GM21367 (cell line): ENCODE measurements at regions not wholly inside any gene's neighbourhood (a gene's known extent, or its start where the extent isn't known, plus 50 kb on each side); places are given as distances from the start of the nearest gene placed in this dataset.
"Not testable (repeated sequence)": the region's sequence is repeated elsewhere in the genome, so short reads cannot be mapped to it uniquely, and the experiment has no call there.

Experiments used
- ATAC-seq: cut with Tn5 transposase; IDR thresholded peaks from one replicate; pipeline ENCODE4 v1.9.1; 2021; ENCODE audit not compliant: unreplicated experiment

DNA sequence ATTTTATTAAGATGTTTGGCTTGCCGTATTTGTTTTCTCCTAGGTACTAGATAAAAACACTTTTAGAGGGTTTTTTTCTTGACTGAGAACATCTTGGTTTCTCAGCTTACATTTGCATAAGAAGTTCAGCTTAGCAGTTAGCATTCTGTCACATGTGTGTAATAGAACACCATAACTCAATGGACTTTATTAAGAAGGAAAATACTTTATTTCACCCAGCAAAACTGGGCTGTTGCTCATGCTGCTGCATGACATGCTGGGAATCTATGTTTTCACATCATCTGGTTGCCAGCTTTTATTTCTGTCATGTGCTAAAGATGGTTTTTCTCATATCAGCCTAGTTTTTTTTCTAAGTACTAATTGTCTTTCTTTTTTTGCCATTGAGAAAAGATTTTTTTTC lies 144.6 kb downstream of the UTRN start:
- ATAC-seq = no peak

DNA sequence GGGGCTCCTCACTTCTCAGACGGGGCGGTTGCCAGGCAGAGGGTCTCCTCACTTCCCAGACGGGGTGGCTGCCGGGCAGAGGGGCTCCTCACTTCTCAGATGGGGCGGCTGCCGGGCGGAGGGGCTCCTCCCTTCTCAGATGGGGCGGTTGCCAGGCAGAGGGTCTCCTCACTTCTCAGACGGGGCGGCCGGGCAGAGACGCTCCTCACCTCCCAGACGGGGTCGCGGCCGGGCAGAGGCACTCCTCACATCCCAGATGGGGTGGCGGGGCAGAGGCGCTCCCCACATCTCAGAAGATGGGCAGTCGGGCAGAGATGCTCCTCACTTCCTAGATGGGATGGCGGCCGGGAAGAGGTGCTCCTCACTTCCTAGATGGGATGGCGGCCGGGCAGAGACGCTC lies 148.3 kb downstream of the UTRN start:
- not testable (repeated sequence) for ATAC-seq

DNA sequence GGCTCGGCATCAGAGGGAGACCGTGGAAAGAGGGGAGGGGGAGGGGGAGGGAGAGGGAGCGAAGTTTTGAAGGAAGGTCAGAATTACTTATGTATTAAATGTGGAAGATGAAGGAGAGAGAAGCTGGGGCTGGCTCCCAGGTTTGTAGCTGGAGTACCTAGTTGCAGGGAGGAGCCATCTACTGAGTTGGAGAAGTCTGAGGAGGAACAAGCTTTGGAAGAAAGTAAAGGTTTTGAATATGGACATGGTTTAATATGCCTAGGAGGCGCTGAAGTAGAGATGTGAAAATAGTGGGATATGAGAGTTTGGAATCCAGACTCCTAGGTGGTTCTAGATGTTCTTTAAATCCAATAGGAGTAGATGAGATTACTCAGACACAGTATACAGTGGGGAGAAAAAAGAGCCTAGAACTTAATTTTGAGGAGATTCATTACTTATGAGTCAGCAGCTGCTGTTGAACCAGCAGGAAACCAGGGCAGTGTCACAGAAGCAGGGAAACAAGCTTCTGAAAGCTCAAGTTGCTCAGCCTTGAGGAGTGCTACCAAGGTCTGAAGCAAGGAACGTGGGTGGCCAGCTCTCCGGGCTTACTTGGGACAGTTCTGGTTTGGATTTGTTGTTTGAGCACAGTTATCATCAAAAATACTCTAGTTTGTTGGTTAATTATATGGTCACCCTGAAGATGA lies 149.3 kb downstream of the UTRN start:
- ATAC-seq = no peak

DNA sequence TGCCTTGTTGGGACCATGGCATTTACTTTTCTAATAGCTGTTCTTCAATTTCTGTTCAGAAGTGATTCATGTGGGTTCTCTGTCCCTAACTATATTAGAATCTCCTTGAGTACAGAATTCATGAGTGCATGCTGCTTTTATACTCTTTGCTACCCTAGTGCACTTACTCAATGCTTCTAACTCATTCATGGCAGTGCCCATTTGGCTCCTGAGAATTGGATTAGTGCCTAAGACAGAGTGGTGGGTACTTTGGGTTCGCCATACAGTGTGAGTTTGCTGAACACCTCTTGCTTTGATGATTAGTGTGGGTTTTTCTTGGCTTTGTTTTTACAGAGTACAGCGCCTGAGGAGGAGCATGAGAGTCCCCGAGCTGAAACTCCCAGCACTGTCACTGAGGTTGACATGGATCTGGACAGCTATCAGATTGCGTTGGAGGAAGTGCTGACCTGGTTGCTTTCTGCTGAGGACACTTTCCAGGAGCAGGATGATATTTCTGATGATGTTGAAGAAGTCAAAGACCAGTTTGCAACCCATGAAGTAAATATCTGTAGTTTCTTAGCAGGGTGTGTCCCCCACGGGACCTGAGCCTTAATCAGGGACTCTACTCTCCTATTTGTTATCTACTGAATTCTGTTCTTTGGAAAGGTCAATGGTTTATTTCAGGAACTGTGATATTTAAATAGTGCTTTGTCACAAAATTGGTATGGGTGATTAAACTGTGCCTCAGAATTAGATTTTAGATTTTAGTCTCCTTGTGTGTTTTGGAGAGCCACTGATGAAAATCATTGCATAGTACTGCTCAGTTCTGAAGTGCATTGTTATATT lies 150.7 kb downstream of the UTRN start:
- ATAC-seq = no peak

DNA sequence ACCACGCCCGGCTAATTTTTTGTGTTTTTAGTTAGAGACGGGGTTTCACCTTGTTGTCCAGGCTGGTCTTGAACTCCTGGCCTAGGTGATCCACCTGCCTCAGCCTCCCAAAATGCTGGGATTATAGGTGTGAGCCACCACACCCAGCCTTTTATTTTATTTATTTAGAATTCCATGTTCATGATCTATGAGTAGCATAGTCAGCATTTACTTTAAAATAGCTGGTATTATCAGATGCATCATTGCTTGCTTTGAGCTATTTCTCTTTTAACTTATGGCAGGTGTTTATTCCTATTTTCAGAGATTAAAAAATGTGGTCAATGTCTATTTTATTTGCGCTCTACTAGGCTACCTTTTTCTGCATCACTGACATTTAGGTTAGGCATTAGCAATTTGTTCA lies 152.0 kb downstream of the UTRN start:
- no peak for ATAC-seq

DNA sequence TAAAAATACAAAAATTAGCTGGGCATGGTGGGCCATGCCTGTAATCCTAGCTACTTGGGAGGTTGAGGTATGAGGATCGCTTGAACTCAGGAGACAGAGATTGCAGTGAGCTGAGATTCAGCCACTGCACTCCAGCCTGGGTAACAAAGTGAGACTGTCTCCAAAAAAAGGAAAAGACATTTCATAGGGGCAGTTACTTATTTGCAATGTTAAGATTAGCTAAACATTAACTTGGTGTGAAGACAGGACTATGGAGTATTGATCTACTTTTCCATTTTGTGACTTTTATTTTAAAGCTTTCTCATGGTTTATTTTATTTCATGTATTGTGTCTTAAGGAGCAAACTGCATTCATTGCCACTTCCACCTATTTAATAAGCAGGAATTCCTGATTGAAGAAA lies 153.0 kb downstream of the UTRN start:
- no peak for ATAC-seq

DNA sequence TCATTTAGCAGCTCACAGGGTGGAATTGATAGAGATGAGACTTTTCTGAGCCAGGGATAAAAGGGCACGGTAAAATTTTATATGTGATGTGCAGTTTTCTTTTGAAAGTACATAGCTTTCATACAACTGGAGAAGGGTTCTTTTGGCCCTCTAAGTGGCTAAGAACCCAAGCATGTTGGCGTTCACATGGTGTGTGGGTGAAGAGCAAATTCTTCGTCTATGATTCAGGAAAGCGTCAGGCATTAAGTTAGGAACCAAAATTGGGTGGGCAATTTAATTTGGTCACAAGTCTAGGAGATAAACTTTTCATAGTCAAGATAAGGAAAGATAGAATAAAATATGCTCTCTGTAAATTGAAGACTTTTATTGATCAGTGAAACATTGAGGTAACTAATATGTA lies 153.9 kb downstream of the UTRN start:
- ATAC-seq = no peak

DNA sequence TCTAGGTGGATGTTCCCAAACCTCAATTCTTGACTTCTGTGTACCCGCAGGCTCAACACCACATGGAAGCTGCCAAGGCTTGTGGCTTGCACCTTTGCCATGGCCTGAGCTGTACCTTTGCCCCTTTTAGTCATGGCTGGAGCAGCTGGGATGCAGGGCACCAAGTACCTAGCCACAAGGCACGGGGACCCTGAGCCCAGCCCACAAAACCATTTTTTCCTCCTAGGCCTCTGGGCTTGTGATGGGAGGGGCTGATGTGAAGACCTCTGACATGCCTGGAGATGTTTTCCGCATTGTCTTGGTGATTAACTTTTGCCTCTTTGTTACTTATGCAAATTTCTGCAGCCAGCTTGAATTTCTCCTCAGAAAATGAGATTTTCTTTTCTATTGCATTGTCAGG lies 156.7 kb downstream of the UTRN start:
- not testable (repeated sequence) for ATAC-seq

DNA sequence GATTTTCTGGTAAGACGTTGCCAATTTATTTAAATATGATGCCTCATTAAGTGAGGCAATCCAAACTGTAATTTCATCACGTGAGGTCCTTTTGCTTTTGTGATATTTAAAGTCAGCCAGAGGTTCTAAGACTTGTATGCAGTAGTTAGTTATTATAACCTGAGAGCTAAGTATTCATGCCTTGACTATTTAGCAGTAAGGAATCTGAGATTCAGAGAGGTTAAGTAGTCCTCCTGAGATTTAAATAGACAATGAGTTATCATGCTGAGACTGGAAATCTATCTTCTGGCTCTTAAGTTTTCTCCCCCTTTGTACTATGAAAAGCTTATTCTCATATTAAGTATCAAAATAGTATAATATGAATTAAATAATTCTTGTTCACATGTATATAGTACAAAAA lies 158.0 kb downstream of the UTRN start:
- ATAC-seq = no peak

DNA sequence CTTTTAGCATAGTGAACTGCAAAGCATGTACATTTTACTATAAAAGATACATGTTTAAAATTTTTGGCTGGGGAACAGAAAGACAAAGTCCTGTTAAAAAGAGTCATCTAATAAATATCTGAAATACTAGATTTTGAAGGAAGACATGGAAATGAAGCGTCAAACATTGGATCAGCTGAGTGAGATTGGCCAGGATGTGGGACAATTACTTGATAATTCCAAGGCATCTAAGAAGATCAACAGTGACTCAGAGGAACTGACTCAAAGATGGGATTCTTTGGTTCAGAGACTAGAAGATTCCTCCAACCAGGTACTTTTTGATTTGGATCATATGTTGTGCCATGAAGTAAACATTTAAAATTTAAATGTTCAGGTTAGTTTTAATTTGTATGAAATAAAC lies 162.3 kb downstream of the UTRN start:
- ATAC-seq = no peak

DNA sequence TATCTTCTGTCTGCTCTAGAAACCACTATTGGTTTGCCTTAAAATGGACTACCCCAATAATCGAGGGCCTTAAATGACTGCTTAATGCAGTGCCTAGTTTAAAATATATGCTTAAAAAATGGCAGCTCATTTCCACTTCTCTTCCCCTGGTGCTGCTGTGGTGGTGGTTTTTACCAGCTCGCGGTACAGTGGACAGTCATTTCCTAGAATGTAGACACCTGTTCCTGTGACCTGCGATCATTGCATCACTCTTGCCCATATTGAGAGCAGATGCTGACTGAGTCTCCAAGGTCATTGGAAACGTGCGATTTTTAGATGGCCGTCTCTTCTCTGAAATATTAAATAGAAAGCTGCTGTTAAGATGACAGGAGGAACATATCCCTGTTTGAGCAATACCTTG lies 164.1 kb downstream of the UTRN start:
- no peak for ATAC-seq

DNA sequence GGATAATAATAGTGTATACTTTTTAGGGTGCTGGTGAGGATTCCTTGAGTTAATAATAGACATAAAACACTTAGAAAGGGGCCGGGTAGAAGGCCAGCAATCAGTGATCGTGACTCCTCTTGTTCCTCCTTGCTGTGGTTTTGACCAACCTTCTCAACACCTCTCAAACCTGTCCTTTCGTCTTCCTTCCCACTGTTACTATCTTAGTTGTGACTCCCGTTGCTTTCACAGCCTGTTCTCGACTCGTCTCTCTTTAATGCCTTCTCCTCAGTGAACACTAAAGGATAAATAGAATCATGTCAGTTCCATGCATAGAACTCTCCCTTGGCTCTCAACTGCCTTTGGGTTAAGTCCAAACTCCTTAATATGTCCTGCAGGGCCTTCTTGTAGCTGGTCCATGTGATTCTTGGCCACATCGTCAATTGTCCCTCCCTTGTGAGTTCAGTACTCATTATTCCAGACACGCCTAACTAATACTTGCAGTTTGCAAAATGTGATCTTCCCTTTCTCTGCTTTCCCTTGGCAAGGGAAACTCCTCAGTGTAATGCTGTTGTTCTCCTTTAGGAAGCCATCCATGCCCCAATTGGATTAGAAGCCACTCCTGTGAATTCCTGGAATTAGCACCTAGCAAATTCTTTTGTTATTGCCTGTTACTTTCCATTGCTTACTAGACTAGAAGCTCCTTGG lies 164.9 kb downstream of the UTRN start:
- no peak for ATAC-seq

DNA sequence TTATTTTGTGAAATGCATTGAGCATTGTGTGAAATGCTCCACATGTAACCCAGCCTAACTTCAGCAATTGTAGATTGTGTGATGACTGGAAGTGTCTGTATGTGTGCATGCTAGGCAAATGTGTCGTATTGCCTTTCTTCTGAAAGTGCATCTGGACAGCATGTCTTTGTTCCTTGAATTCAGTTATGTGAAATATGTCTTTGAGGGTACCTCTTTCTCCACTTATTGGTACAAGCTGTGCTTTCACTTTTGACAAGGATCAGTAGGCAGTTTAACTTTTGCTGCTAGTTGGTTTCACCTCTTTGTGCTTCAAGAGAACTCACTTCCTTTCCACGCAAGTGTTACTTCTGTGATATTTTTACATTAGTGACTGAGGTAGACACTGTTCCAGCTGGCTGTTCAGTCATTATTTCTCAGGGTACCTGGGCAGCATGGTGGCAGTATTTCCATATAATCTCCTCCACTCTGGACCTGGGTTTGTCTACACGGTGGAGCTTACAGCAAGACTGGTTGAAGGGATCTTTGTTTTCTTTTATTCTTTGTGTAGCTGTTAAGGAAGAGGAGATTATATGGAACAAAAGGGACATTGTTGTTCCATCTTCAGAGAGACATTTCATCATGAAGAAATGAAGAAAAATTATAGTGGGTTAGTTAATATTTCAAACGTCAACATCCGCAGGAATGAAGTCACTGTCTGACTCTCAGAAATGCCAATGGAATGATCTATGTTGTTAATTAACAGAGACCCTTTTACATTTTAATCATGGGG lies 175.4 kb downstream of the UTRN start:
- ATAC-seq = peak; percentile 91

DNA sequence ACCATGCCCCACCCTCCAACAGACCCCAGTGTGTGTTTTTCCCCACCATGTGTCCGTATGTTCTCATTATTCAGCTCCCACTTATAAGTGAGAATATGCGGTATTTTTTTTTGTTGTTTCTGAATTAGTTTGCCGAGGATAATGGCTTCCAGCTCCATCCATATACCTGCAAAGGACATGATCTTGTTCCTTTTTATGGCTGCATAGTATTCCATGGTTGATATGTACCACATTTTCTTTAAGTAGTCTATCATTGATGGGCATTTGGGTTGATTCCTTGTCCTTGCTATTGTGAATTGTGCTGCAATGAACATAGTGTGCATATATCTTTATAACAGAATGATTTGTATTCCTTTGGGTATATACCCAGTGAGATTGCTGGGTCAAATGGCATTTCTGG lies 176.9 kb downstream of the UTRN start:
- ATAC-seq = no peak

DNA sequence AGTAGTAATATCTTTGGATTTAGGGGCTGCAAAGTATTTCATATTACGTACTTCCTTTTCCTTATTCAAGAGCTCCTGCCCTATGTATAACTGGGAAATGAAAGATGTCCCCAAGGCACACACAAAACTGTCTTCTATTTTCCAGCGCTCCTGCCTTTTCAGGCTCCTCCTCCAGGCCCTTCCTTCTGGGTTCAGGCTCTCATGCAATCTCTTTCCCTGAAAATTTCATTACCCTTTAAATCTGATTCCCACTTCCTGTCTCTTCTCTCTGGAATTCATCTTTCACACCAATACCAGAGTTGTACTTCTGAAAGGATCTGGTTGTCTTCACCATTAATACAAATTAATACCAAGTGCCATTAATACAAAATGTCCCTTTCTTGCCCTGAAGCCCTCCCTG lies 181.6 kb downstream of the UTRN start:
- no peak for ATAC-seq

DNA sequence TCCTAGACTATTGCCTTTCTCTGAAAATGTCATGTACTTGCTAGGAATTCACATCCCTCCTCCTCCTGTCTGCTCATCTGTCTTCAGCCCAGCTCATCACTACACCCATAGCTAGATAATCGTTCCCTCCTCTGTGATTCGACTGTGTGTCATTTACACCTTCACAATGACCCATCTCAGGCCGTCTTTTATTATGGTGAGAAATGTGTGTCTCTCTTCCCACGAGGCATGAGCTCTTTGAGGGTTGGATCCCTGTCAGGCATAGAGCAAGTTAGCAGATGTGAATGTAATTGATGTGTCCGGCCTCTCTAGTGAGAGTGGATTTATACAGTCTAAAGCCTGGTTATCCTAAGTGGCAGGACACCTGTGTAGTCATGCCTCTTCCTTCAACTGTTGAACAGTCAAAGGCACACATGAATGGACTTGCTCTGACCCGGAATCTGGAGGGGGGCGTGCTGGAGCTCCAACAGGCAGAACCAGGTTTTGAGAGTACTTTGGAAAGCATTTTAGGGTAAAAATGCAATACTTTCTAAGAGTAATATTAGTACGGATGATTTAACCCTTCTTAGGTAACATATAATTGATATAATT lies 182.1 kb downstream of the UTRN start:
- ATAC-seq = no peak

DNA sequence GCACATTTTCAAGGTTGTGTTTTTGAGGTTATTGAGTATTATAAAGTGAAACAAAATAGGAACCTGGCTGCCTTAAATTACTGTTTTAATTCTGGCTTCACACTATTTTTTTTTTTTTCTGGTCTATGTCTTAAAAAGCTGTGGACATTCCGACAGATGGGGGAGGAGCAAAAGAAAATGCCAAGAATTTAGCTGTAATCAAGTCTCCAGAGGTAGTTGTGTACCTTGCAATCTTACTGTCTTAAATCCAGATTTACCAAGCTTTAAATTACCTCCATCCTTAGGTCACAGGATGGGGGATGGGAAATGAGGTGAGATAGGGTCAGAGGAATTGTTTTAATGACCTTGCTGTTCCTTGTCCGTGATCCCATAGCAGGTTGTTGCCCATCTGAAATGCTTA lies 182.8 kb downstream of the UTRN start:
- no peak for ATAC-seq

DNA sequence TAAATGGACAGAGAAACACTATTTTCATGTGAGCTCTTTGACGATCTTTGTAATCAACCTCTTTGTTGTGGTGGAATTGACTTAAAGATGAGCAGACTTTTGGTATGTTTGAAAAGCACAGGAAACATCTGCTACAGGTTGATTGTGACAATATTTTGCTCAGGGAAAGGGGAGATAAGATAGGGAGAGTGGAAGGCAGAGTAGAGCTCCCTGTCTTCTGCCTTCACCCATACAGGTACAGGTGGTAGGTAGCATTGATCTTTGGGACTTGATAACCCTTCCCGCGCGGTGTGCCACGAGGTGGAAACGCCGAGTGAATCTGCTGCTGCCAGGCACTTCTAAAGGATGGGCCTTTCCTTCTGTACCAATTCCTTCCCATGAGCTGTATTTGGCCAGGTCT lies 183.6 kb downstream of the UTRN start:
- no peak for ATAC-seq

DNA sequence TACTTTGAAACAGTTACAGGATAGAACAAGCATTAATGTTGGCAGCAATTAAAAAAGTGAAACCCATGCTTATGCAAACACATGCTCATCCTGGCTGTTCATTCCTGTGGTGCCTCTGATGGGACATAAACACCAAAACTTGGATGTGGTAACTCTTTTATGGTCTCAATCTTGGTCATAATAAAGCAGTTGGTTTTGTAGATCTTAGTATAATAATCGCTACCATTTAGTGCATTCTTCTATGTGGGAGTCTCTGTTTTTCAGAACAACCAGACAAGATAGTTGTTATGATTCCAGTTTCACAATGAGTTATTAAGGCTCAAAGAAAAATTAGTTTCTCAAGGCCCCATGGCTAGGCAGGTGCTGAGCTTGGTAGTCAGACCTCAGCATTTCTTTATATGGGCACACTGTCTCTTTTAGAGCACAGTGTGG lies 184.0 kb downstream of the UTRN start:
- ATAC-seq = peak; percentile 71

DNA sequence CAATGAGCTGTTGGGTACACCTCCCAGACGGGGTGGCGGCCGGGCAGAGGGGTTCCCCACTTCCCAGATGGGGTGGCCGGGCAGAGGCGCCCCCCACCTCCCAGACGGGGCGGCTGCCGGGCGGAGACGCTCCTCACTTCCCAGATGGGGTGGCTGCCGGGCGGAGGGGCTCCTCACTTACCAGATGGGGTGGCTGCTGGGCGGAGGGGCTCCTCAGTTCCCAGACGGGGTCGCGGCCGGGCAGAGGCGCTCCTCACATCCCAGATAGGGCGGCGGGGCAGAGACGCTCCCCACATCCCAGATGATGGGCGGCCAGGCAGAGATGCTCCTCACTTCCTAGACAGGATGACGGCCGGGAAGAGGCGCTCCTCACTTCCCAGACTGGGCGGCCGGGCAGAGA lies 185.1 kb downstream of the UTRN start:
- not testable (repeated sequence) for ATAC-seq

DNA sequence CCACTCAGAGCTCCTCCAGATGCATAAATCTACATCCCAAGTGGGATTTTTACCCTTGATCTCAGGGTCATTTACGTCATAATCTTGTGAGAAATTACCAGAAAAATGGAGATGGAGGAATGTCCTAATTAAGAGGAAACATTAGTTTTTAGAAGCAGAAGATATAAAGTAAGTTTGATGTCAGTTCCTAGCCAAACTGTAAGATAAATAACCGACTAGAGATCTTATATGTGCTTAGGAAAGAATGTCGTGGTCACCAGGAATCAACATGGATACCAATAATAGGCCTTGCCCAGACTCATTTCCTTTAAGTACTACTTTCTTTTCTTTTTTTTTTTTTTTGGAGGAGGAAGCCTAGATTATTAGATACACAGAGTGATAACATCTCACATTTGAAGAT lies 186.9 kb downstream of the UTRN start:
- no peak for ATAC-seq
